Activated CD4-positive, alpha-beta T cell treated with anti-CD3 and anti-CD28 coated beads, Interleukin-2, amount 50 U/mL, for 24 hours (primary cell): ENCODE measurements at regions not wholly inside any gene's neighbourhood (a gene's known extent, or its start where the extent isn't known, plus 50 kb on each side); places are given as distances from the start of the nearest gene placed in this dataset.
"Not testable (repeated sequence)": the region's sequence is repeated elsewhere in the genome, so short reads cannot be mapped to it uniquely, and the experiment has no call there.

Source experiments
- DNase-seq, 2 donors: peaks; one replicate each; pipeline ENCODE4 v3.0.0-alpha.2; 2020; ENCODE audit warnings: low read depth in 1 of 2, low spot score in 1 of 2

- DNase-seq = no peak
Measured at GRCh38 chr6:56749632-56750151, 107.0 kb upstream of the DST start.

- DNase-seq = no peak
Measured at GRCh38 chr6:56746767-56747504, 104.2 kb upstream of the DST start.

GRCh38 chr6:56745971-56746370 lies 103.3 kb upstream of the DST start:
- DNase-seq = no peak

GRCh38 chr6:56745081-56745480 lies 102.4 kb upstream of the DST start:
- no peak for DNase-seq

GRCh38 chr6:56744528-56744927 lies 101.8 kb upstream of the DST start:
- no peak for DNase-seq

- no peak for DNase-seq
Measured at GRCh38 chr6:56742122-56742791, 99.6 kb upstream of the DST start.

- no peak for DNase-seq
Measured at GRCh38 chr6:56741472-56741871, 98.8 kb upstream of the DST start.

GRCh38 chr6:56739836-56740815 lies 97.4 kb upstream of the DST start:
- no peak for DNase-seq

GRCh38 chr6:56736804-56737203 lies 94.1 kb upstream of the DST start:
- no peak for DNase-seq

GRCh38 chr6:56734335-56734734 lies 91.6 kb upstream of the DST start:
- no peak for DNase-seq

- no peak for DNase-seq
Measured at GRCh38 chr6:56733211-56733697, 90.6 kb upstream of the DST start.

- no peak for DNase-seq
Measured at GRCh38 chr6:56732517-56732916, 89.8 kb upstream of the DST start.

- DNase-seq = no peak
Measured at GRCh38 chr6:56730663-56731529, 88.2 kb upstream of the DST start.

GRCh38 chr6:56729719-56730118 lies 87.0 kb upstream of the DST start:
- DNase-seq = no peak

- not testable (repeated sequence) for DNase-seq
Measured at GRCh38 chr6:56729166-56729565, 86.5 kb upstream of the DST start.

- DNase-seq = no peak
Measured at GRCh38 chr6:56727097-56727850, 84.6 kb upstream of the DST start.

- DNase-seq = no peak
Measured at GRCh38 chr6:56725254-56725653, 82.6 kb upstream of the DST start.

- DNase-seq = no peak
Measured at GRCh38 chr6:56724455-56724854, 81.8 kb upstream of the DST start.

- no peak for DNase-seq
Measured at GRCh38 chr6:56720882-56721281, 78.2 kb upstream of the DST start.

- DNase-seq = not testable (repeated sequence)
Measured at GRCh38 chr6:56720202-56720601, 77.5 kb upstream of the DST start.
